GM10266 (cell line): ENCODE measurements at regions not wholly inside any gene's neighbourhood (a gene's known extent, or its start where the extent isn't known, plus 50 kb on each side); places are given as distances from the start of the nearest gene placed in this dataset.

ENCODE experiments used
- DNase-seq: peaks from one replicate; pipeline ENCODE4 v3.0.0; 2012; ENCODE audit errors: extremely low spot score
- TF ChIP-seq, protein P1 (sequence below): IDR thresholded peaks from 2 replicates; pipeline ENCODE4 v1.5.1; 2012; ENCODE audit warnings: mild to moderate bottlenecking, low read depth; ENCODE audit not compliant: control insufficient read depth, insufficient read depth; ENCODE audit errors: missing control alignments

DNA sequence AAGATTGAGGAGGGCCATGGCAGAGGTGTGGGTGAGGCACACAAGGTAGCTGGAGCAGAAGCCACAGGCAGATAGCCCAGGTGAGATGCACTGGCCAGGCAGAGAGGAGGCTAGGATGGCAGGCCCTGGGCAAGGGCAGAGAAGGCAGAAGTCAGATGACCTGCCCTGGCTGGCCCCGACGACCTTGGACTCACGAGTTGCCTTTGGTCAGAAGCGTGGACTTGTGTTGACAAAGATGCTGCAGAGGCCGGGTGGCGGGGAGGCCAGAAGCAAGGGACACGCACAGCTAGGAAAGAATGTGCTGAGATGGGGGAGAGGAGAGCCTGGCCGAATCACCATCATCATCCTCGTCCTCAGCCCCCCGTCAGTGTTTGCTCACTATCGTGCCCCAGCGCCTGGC lies 123.7 kb downstream of the RBFOX3 start:
- DNase-seq = no peak
- TF ChIP-seq, protein P1, sequence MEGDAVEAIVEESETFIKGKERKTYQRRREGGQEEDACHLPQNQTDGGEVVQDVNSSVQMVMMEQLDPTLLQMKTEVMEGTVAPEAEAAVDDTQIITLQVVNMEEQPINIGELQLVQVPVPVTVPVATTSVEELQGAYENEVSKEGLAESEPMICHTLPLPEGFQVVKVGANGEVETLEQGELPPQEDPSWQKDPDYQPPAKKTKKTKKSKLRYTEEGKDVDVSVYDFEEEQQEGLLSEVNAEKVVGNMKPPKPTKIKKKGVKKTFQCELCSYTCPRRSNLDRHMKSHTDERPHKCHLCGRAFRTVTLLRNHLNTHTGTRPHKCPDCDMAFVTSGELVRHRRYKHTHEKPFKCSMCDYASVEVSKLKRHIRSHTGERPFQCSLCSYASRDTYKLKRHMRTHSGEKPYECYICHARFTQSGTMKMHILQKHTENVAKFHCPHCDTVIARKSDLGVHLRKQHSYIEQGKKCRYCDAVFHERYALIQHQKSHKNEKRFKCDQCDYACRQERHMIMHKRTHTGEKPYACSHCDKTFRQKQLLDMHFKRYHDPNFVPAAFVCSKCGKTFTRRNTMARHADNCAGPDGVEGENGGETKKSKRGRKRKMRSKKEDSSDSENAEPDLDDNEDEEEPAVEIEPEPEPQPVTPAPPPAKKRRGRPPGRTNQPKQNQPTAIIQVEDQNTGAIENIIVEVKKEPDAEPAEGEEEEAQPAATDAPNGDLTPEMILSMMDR = no peak

DNA sequence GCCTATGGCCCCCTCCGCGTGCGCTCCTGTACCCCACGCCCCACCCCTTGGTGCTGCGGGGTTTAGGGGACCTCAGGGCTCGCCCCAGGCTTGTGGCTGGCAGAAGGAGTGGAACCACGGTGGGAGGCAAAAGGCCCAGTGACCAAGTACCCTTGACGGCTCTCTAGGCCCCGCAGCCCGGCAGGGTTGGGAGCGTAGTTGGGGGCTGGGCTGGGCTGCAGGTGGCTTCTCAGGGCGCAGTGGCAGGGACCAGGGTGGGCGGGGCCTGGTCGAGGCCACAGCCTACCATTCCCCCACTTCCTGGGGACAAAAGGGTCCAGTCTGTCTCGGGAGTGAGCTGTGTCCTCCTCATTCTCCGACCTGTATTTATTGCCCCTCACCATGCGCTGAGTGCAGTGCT lies 124.9 kb downstream of the RBFOX3 start:
- no peak for DNase-seq
- TF ChIP-seq, protein P1 = no peak

DNA sequence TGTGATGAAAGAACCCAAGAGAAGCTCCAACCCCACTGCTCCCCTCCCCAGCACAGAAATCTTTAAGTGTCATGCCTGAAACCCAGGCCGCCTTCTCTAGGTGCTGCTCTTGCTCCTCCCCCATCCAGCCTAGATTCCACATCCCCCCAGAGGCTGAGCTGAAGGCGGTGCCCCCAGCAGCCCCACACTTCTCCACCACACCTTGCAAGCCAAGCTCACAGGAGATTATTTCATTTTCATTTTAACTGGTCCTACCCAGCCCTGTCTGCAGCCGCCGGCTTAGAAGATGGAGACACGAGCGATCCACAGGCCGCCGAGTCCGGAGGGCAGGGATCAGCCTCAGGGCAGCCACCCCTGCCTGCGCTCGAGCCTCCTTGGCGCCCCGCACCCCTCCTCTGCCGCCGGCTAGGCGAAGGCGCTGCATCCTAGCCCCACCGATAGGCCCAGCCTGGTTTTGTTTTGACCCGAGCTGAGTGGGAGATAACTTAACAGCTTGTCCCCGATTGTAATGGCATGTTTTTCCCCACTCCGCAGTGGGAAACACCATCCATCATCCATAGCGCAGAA lies 125.3 kb downstream of the RBFOX3 start:
- no peak for DNase-seq
- TF ChIP-seq, protein P1 = no peak

DNA sequence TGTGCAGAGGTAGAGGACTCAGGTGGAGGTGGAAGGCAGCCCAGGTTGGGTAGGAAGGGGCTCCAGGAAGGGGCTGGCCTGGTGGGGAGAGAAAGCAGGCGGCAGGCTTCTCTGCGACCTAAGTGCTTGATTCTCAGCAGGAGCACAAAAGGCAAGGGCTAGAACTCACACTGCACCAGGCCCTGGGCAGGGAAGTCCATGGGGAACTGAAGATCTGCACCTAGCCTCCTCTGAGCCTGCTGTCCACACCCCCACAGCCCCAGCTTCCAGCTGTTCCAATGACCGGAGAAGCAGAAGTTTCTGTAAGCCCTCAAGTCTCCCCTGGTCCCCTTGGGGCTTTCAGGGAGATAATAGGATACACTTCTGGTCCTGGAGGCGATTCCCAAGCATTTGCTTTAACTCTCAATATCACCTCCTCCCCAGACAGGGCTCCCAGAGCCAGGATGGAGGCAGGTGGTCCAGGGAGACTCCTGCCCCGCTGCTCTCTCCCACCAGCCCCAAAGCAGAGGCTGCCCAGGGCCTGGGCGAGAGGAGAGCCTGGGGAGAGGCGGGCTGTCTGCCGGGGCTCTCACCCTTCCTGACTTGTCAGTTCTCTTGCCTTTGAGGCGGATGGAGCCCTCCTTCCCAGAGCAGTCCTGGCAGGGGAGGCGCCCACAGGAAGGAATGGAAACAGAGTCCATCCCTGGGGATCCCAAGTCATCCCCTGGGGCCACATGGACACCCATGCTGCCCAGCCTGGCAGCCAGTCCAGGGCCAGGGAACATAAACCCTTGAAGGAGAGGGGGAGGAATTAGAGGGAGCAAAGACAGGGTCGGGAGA lies 126.0 kb downstream of the RBFOX3 start:
- TF ChIP-seq, protein P1 = no peak
- no peak for DNase-seq

DNA sequence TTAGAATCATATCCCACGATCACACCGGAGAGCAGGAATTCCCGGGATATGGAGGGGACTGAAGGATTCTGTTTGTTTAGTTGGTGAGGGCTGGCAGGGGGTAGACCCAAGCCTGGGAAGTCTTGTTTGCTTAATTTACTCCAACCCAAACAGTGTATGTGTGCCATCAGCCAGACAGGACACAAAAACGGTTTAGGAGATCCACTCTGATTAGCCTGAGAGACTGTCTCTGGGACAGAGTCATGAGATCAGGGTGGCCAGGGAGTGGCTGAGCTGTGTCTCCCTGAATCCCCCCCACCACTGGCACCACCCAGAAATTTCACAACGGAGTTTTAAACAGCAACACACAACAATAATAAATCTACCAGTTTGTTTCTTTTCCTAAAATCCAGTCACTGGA lies 127.0 kb downstream of the RBFOX3 start:
- DNase-seq = no peak
- TF ChIP-seq, protein P1 = no peak

DNA sequence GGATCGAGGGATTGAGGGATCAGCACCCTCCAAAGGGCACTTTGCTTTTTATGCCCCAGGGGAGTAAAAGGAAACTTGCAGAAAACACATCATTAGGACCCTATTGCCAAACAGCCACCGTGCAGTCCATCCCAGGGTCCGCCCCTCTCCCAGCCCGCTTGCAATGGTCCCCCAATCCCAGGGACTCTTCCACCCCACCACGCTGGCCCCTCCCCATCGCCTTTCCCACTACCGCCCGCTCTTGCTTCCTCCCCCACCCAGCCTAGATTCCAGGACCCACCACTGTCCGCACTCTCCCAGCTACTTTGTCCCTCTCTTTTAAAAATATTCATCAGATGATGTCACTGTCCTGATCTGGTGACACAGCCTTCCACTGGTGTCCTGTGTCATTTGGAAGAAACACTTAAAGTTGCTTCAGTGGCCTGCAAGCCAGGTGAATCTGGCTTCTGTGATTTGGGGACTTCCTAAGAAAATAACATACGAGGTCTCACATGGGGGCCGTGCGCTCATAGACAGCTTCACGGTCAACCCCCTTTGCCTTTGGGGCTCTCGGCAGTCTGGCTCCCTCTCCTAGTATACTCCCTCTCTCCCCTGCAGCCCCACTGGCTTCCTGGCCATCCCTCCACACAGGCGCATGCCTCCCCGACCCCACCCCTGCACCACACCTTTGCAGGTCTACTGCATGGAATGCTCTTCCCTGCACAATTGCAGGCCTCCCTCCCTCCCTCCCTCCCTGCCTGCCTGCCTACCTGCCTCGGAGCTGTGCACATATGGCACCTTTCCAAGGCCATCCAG lies 127.9 kb downstream of the RBFOX3 start:
- TF ChIP-seq, protein P1 = no peak
- DNase-seq = no peak
